ENCODE measurements at regions not wholly inside any gene's neighbourhood (a gene's known extent, or its start where the extent isn't known, plus 50 kb on each side); places are given as distances from the start of the nearest gene placed in this dataset.

DNA sequence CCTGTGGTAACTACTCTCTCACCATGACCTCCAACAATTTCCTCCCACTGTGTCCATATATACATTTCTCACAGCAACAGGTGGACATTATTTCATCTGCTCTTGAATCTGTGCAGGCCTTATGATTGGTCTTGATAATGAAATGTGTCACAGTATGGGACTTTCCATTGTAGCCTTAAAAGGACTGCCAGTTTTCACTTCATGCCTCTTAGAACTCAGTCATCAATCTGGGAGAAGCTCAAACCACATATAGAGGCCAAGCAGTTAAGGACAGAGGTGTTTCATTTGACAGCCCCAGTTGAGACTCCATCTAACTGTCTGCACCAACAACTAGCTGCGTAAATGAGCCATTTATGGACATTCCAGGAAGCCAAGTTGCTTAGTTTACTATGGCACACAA, 1534.8 kb downstream of the ARAP2 start:
- no peaks in the 10 kb centered on the region for H3K4me1 ChIP-seq (ENCODE audit: control insufficient read depth, insufficient read depth, low read length)
- no peak overlapping the region for H3K4me3 ChIP-seq (ENCODE audit: low read depth, low read length)
- no peak overlapping the region for H3K9ac ChIP-seq (ENCODE audit: low read depth, low read length)
- H3K9me3 ChIP-seq (ENCODE audit: control insufficient read depth, insufficient read depth, low read length) = no peaks in the 10 kb centered on the region
- no peaks in the 10 kb centered on the region for H3K27me3 ChIP-seq (ENCODE audit: control insufficient read depth, insufficient read depth, low read length)
- no peaks in the 10 kb centered on the region for H3K36me3 ChIP-seq (ENCODE audit: control insufficient read depth, insufficient read depth, low read length)

DNA sequence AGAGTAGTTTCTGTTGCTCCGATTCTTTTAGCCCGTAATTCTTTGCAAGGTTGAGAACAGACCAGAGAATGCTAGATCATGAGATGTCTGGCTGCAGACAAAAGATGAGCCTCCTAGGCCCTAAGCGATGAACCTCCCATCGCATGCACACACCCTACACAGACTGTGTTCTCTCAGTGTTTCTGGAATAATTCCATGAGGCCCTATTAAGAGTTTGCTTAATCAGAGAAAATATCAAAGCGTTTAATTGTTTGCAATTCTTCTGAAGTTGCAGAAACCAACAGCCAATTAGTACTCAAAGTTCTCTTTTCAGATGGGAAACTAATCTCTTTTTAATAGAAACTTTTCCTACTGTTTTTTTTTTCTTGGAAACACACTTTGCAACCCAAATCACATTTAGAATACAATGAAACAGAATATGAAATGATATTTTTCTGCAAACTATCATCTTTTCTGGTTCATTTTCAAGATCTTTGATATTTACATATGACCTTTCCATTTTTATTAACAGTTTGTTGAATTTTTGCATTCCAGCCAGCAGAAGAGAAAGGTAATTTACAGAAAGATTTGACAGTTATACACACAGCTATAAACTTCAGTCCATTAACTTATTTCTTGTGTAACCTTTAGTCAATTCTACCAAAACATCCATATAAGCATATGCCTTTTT, 1525.6 kb downstream of the ARAP2 start:
- H3K27me3 ChIP-seq (ENCODE audit: control insufficient read depth, insufficient read depth, low read length) = no peaks in the 10 kb centered on the region
- no peaks in the 10 kb centered on the region for H3K4me1 ChIP-seq (ENCODE audit: control insufficient read depth, insufficient read depth, low read length)
- H3K36me3 ChIP-seq (ENCODE audit: control insufficient read depth, insufficient read depth, low read length) = no peaks in the 10 kb centered on the region
- H3K4me3 ChIP-seq (ENCODE audit: low read depth, low read length) = no peak overlapping the region
- H3K9ac ChIP-seq (ENCODE audit: low read depth, low read length) = no peak overlapping the region
- H3K9me3 ChIP-seq (ENCODE audit: control insufficient read depth, insufficient read depth, low read length) = no peaks in the 10 kb centered on the region

DNA sequence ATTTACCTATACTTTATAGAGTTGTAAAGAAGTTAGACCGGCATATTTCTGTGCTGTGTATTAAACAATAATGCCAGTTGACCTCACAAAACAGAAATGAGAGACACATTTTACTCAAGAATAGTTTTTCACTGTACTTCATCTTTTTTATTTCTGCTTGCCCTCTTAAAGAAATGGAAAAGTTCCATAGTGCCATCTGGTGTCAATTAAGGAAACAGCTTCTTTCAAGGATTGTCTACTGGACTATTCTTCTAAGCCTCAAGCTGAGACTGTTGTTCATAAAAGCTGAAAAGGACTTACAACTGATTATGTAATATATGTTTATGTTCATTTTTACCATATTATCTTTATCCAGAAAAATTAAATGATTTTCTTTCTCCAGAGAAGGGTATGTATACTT, 1523.7 kb downstream of the ARAP2 start:
- Histone ChIP-seq H3K4me1 (ENCODE audit: control insufficient read depth, insufficient read depth, low read length) (no peaks in the 10 kb centered on the region), H3K36me3 (ENCODE audit: control insufficient read depth, insufficient read depth, low read length) (no peaks in the 10 kb centered on the region), H3K27me3 (ENCODE audit: control insufficient read depth, insufficient read depth, low read length) (no peaks in the 10 kb centered on the region)

DNA sequence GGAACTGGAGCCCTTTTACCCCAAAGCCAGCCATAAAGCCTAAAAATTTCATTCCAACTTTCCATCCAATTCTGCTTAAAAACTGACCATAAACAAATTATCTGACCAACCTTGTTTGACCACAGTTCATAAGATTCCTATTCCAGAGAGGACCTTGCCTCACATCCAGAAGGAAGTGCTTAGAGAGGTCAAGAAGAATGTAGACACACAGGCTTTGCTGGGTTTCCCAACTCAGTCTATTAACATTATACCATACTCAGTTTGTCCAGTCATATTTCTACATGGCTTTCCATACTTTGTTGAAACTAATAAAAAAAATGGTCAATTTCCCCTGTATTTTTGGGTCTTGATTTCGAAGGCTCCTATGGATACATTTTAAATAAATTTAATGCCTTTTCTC, 1522.5 kb downstream of the ARAP2 start:
- Histone ChIP-seq H3K9ac (ENCODE audit: low read depth, low read length) (no peak overlapping the region), H3K4me1 (ENCODE audit: control insufficient read depth, insufficient read depth, low read length) (no peaks in the 10 kb centered on the region), H3K27me3 (ENCODE audit: control insufficient read depth, insufficient read depth, low read length) (no peaks in the 10 kb centered on the region), H3K9me3 (ENCODE audit: control insufficient read depth, insufficient read depth, low read length) (no peaks in the 10 kb centered on the region), H3K36me3 (ENCODE audit: control insufficient read depth, insufficient read depth, low read length) (no peaks in the 10 kb centered on the region), H3K4me3 (ENCODE audit: low read depth, low read length) (no peak overlapping the region)

More for the DNA sequence above, 1523.7 kb downstream of the ARAP2 start:
- Histone ChIP-seq H3K4me3 (ENCODE audit: low read depth, low read length) (no peak overlapping the region), H3K9ac (ENCODE audit: low read depth, low read length) (no peak overlapping the region), H3K9me3 (ENCODE audit: control insufficient read depth, insufficient read depth, low read length) (no peaks in the 10 kb centered on the region)

DNA sequence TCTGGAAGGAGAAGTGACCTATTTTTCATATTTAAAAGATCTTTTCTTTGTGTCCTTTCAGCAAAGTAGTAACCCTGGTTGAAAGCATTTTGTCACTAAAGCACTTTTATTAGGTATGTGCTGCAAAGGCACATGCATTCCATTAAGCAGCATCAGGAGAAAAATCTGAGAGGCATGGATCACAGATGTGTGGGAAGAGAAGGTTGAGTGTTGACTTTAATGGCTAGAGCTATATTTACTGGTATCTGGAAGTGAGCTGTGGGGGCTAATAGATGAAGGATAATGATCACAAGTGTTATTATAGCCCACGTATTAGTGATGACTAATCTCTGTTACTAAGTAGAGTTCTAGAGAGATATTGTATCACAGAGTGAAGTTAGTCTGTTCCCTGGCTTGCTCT, 1520.7 kb downstream of the ARAP2 start:
- H3K4me3 ChIP-seq (ENCODE audit: low read depth, low read length) = no peak overlapping the region
- no peaks in the 10 kb centered on the region for H3K36me3 ChIP-seq (ENCODE audit: control insufficient read depth, insufficient read depth, low read length)
- no peaks in the 10 kb centered on the region for H3K9me3 ChIP-seq (ENCODE audit: control insufficient read depth, insufficient read depth, low read length)
- H3K9ac ChIP-seq (ENCODE audit: low read depth, low read length) = no peak overlapping the region
- no peaks in the 10 kb centered on the region for H3K27me3 ChIP-seq (ENCODE audit: control insufficient read depth, insufficient read depth, low read length)
- H3K4me1 ChIP-seq (ENCODE audit: control insufficient read depth, insufficient read depth, low read length) = no peaks in the 10 kb centered on the region

DNA sequence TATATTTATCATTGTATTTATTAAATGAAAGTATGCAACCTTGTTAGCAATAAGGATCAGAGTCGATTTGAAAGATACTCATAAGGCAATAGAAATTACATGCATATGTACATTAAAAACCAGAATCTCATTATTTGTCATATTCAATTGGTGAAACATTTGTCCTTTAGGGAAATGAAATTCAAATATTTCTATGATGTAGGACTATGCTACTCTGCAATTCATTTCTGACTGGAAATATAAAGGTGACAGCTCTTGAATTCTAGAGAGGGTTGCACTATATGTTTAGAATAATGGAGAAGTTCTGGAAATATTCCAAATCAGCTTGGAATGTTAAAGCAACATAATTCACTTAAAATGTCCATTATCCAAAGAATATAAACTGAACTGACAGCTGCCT, 1519.8 kb downstream of the ARAP2 start:
- Histone ChIP-seq H3K4me1 (ENCODE audit: control insufficient read depth, insufficient read depth, low read length) (no peaks in the 10 kb centered on the region), H3K9ac (ENCODE audit: low read depth, low read length) (no peak overlapping the region), H3K9me3 (ENCODE audit: control insufficient read depth, insufficient read depth, low read length) (no peaks in the 10 kb centered on the region), H3K36me3 (ENCODE audit: control insufficient read depth, insufficient read depth, low read length) (no peaks in the 10 kb centered on the region), H3K4me3 (ENCODE audit: low read depth, low read length) (no peak overlapping the region), H3K27me3 (ENCODE audit: control insufficient read depth, insufficient read depth, low read length) (no peaks in the 10 kb centered on the region)

DNA sequence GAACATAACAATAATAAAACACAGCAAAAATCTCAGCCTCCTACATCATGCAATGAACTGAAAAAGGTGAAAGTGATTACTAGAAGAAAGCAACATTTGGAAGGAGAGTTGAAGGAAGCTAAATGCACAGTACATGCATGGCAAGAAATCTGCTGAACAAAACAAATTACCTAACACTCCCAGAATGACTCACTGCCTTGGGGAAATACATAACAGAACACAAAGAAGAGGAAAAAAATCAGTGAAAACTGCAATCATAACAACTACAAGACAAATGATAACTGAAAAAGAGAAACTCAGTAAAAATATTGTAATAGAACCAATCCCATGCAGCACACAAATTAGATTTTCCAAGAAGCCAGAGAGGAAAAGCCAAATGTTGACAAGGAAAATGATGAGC, 1513.2 kb downstream of the ARAP2 start:
- Histone ChIP-seq H3K27me3 (ENCODE audit: control insufficient read depth, insufficient read depth, low read length) (no peaks in the 10 kb centered on the region), H3K4me1 (ENCODE audit: control insufficient read depth, insufficient read depth, low read length) (peaks cover 2% of the 10 kb centered on the region), H3K36me3 (ENCODE audit: control insufficient read depth, insufficient read depth, low read length) (no peaks in the 10 kb centered on the region)

DNA sequence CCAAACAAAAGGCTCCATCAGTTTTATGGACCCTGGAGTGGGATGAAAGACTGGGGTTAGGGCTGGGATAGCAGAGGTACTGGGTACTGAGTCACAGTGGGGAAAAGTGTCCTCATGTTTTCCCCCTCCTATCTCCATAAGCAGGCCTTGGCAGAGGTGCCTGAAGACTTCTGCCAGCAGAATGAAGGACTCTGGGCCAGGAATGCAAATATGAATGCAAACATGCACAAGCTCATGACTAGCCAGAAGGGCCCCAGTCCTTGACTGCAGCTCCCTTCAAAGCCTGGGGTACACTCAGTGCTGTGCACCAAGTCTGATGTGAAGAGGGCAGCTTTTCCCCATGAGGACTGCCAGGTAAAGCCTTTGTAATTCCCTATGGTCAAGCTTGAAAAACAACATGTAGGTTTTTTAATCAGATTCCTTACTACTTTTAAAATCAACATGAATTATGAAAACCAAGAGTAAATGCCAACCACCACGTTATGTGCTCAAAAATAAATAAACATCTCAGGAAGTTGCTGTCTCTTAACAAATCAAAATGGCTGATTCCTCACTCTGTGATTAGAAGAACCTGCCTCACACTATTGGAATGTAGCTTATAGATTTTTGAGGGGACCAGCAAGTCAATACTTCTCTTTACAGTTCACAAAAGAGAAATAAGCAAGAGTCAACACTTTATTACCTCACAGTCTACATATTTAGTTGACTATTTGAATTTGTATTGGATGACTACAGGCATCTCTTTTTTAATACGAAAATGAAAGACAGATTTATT, 1512.0 kb downstream of the ARAP2 start:
- Histone ChIP-seq H3K4me1 (ENCODE audit: control insufficient read depth, insufficient read depth, low read length) (peaks cover 2% of the 10 kb centered on the region), H3K4me3 (ENCODE audit: low read depth, low read length) (no peak overlapping the region), H3K9ac (ENCODE audit: low read depth, low read length) (no peak overlapping the region), H3K27me3 (ENCODE audit: control insufficient read depth, insufficient read depth, low read length) (no peaks in the 10 kb centered on the region), H3K9me3 (ENCODE audit: control insufficient read depth, insufficient read depth, low read length) (no peaks in the 10 kb centered on the region), H3K36me3 (ENCODE audit: control insufficient read depth, insufficient read depth, low read length) (no peaks in the 10 kb centered on the region)

More for the DNA sequence above, 1513.2 kb downstream of the ARAP2 start:
- Histone ChIP-seq H3K4me3 (ENCODE audit: low read depth, low read length) (no peak overlapping the region), H3K9ac (ENCODE audit: low read depth, low read length) (no peak overlapping the region), H3K9me3 (ENCODE audit: control insufficient read depth, insufficient read depth, low read length) (no peaks in the 10 kb centered on the region)

DNA sequence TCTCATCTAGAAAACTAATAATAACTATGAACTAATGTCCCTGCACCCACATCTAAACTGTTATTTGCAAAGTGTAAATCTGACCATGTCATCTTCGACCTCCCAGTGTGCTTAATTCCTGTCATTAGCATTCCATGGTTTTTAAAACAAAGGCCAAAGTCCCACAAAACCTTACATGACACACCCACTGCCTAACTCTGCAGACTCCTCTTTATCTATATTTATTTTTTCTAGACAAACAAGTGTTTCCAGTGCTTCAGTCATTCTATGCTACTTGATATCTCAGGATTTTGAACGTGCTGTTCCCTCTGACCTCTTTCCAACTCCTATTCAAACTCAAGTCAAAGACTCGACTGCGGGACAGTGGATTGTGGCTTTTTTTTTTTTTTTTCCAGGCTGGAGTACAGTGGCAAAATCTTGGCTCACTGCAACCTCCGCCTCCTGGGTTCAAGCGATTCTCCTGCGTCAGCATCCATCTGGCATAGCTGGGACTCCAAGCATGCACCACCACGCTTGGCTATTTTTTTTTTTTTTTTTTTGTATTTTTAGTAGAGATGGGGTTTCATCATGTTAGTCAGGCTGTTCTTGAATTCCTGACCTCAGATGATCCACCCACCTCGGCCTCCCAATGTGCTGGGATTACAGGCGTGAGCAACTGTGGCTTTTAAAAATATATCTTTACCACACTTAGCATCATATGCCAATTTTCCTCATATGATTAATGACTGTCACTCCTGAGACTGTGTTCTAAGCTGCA, 1511.0 kb downstream of the ARAP2 start:
- Histone ChIP-seq H3K4me1 (ENCODE audit: control insufficient read depth, insufficient read depth, low read length) (peaks cover 2% of the 10 kb centered on the region), H3K9me3 (ENCODE audit: control insufficient read depth, insufficient read depth, low read length) (no peaks in the 10 kb centered on the region), H3K36me3 (ENCODE audit: control insufficient read depth, insufficient read depth, low read length) (no peaks in the 10 kb centered on the region), H3K9ac (ENCODE audit: low read depth, low read length) (no peak overlapping the region), H3K27me3 (ENCODE audit: control insufficient read depth, insufficient read depth, low read length) (no peaks in the 10 kb centered on the region), H3K4me3 (ENCODE audit: low read depth, low read length) (no peak overlapping the region)

DNA sequence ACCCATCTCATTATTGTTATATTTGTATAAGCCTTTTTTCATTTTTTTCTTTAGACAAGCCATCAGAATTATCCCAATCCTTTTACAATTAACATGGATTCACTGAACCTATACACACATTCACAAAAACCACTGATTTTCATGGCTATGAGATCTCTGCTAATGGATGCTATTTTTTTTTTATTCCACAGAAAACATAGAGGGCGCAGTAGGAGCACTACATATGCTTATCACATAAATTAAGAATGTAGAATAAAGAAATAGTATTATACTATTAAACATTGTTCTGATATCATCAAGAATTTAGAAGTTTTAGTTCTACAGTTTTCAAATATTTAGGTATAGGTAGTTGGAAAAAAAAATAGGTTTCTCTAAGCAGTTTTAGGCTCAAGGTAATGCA, 1477.4 kb downstream of the ARAP2 start:
- Histone ChIP-seq H3K27me3 (ENCODE audit: control insufficient read depth, insufficient read depth, low read length) (no peaks in the 10 kb centered on the region), H3K9ac (ENCODE audit: low read depth, low read length) (no peak overlapping the region), H3K9me3 (ENCODE audit: control insufficient read depth, insufficient read depth, low read length) (no peaks in the 10 kb centered on the region), H3K4me3 (ENCODE audit: low read depth, low read length) (no peak overlapping the region), H3K4me1 (ENCODE audit: control insufficient read depth, insufficient read depth, low read length) (no peaks in the 10 kb centered on the region), H3K36me3 (ENCODE audit: control insufficient read depth, insufficient read depth, low read length) (no peaks in the 10 kb centered on the region)

DNA sequence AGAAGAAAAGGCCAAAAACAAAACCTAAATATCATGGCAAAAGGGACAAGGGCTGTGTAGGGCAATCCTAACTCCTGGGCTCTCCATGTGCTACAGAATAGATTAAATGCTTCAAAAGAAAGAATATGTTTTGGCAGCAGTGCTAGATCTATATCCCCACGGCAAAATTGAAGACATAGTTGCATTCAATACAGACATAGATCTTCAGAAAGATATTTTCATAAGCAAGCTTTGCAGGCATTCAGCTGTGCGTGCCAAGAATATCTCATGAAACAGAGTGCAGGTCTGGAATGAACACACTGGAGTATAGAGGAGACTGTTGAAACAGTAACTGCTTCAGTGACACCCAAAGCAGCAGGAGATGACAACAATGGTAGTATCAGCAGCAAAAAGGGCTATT, 1476.9 kb downstream of the ARAP2 start:
- Histone ChIP-seq H3K4me3 (ENCODE audit: low read depth, low read length) (no peak overlapping the region), H3K9me3 (ENCODE audit: control insufficient read depth, insufficient read depth, low read length) (no peaks in the 10 kb centered on the region), H3K9ac (ENCODE audit: low read depth, low read length) (no peak overlapping the region), H3K4me1 (ENCODE audit: control insufficient read depth, insufficient read depth, low read length) (no peaks in the 10 kb centered on the region), H3K36me3 (ENCODE audit: control insufficient read depth, insufficient read depth, low read length) (no peaks in the 10 kb centered on the region), H3K27me3 (ENCODE audit: control insufficient read depth, insufficient read depth, low read length) (no peaks in the 10 kb centered on the region)

DNA sequence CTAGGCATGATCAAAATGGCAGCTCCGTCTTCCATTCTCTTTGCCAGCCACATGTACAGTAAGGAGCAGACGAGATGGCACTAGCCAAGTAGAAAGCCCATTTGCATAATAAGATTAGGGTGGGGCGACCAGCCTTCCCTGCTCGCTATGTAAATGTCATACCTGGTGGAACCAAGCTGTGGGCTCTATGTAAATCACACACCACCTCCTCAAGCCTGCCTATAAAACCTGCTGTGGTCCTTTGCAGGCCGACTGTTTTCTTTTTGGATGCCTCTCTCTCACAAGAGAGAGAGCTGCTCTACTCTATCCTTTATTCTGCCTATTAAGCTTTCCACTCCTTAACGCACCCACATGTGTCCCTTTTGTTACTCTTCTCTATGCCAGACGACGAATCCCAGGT, 1472.7 kb downstream of the ARAP2 start:
- H3K36me3 ChIP-seq (ENCODE audit: control insufficient read depth, insufficient read depth, low read length) = no peaks in the 10 kb centered on the region
- H3K27me3 ChIP-seq (ENCODE audit: control insufficient read depth, insufficient read depth, low read length) = no peaks in the 10 kb centered on the region
- no peak overlapping the region for H3K4me3 ChIP-seq (ENCODE audit: low read depth, low read length)
- no peaks in the 10 kb centered on the region for H3K4me1 ChIP-seq (ENCODE audit: control insufficient read depth, insufficient read depth, low read length)
- no peaks in the 10 kb centered on the region for H3K9me3 ChIP-seq (ENCODE audit: control insufficient read depth, insufficient read depth, low read length)
- H3K9ac ChIP-seq (ENCODE audit: low read depth, low read length) = no peak overlapping the region
